ENCODE measurements at regions not wholly inside any gene's neighbourhood (a gene's known extent, or its start where the extent isn't known, plus 50 kb on each side); places are given as distances from the start of the nearest gene placed in this dataset.
"Not testable (repeated sequence)": the region's sequence is repeated elsewhere in the genome, so short reads cannot be mapped to it uniquely, and the experiment has no call there.

GRCh38 chr4:27360790-27361267, 500.2 kb downstream of the STIM2 start:
- DNase-seq: no peak

DNA sequence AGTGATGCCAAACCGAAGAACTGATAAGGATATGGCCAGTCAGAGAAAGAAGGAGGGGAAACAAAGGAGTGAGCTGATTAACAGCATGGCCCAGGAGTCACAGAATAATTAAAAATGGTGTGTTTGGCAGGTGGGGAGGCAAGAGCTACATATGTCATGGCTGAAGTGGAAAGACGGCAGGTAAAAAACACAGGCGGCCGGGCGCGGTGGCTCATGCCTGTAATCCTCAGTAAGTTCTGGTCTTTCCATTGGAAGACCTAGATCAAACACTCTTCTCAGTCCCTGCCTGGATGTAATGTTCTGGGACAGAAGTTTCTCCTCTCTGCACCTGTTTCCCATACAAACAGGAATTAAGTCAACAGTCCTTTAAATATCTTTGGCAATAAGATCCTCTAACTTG, 503.9 kb downstream of the STIM2 start:
- no peak for DNase-seq

DNA sequence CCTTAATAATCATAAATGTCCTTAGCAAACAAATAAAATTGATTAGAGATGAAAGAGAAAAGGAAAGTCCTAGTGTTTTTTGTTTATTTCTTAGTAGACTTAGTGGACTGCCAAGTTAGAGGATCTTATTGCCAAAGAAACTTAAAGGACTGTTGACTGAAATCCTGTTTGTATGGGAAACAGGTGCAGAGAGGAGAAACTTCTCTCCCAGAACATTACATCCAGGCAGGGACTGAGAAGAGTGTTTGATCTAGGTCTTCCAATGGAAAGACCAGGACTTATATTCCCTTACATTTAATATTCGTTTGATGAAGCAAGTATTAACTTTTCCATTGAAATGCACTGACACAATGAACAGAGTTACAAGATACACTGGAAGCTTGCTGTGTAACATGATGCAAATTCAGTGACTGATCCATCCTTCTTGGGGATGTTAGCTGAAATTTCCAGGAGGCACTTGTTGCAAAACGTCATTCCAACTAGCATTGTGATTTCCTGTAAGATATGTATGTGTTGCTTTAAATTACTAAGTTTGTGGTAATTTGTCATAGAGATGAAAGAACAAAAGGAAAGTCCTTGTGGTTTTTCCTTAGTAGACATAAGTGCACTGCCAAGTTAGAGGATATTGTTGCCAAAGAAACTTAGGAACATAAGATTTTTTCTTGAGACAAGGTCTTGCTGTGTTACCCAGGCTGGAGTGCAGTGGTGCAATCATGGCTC, 505.6 kb downstream of the STIM2 start:
- DNase-seq: no peak

- no peak for DNase-seq
These were observed 508.1 kb downstream of the STIM2 start for GRCh38 chr4:27368781-27369180.

DNA sequence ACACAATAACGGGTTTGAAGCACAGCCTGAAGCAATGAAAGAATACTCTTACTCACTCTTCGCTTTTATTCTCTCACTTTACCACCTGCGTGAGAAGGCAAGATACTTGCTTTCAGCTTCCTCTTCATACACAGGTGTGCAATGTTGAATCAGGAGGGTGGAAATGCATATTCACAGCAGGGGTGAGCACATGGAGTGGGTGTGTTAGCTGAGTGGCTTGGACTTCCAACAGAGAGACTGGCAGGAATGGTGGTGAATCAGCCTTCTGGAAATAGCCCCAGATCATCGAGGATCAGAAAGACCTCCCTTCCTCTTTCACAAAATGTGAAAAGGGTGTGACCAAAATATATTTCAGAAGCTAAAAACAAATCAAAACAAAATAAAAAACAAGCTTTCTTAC, 521.2 kb downstream of the STIM2 start:
- DNase-seq: no peak

GRCh38 chr4:27387711-27388110, 527.1 kb downstream of the STIM2 start:
- DNase-seq: no peak

GRCh38 chr4:27397886-27398285, 537.2 kb downstream of the STIM2 start:
- DNase-seq: no peak

GRCh38 chr4:27398631-27399310, 538.1 kb downstream of the STIM2 start:
- no peak for DNase-seq

DNA sequence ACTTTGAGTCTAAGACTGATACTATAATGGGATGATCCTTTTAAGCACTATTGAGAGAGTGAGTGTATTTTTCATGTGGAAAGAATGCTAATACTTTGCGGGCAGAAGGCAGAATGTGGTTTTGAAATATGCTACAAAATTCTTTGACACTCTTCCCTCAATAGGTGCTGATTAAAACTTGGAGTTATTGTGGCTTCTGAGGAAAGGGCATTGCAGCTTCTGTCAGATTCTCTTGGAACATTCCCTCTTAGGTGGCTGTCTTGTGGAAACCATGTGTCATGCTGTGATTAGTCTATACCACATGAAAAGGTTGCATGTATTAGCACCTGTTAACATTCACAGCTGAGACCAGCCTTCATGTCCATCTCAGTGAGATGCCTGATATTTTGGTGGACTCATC, 547.0 kb downstream of the STIM2 start:
- no peak for DNase-seq

DNA sequence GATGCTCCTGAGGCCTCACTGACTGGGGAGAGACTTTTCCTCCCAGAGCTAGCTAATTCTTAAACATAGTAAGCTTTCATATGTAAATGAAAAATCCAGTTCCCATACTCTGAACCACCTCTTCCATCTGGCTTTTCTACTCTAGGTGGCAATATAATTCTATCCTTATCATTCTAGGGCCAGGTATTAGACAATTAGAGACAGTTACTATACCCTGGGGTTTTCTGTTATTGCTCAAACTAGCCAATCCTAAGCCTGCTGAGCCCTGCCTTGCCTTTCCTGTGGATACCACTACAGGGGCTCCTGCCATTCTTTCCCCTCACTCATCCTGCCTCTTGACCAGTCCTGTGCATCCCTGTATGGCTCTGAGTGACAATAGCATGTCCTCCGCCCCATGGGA, 552.0 kb downstream of the STIM2 start:
- no peak for DNase-seq

DNA sequence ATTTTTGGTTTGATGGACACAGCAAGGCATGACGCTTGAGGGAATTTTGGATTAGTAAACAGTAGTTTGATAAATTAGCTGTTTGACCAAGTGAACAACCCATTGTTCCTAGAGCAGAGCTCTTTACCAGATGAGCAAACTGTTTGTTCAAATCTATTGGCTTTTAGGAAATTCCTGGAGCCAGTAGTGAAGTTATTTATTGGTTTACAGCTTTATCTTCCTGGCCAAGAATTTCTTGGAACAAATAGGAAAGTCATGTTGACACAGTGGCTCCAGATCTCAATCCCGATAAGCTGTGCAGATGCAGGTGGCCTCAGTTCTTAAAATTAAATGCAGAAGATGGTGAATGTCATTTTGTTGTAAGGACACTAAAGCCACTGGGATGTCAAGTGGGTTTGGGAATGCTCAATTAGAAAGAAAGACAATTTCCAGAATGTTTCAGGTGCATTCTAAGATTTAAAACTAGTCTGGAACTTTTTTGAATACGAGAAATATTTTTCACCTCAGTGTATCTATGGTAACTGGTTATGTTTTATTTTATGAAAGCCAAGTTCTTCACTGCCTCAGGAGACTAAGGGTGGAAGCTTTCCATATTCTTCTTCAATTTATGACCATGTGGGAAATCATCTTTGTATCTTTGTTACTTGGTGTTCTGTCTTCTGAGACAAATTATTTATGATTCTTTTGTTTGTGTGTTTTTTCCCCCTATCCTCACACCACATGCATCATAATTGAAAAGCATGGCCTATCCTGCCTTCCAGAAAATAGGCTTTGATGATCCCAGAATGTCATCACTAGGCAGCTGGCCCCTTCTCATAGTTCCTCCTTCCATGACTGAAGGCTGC, 554.5 kb downstream of the STIM2 start:
- no peak for DNase-seq

DNA sequence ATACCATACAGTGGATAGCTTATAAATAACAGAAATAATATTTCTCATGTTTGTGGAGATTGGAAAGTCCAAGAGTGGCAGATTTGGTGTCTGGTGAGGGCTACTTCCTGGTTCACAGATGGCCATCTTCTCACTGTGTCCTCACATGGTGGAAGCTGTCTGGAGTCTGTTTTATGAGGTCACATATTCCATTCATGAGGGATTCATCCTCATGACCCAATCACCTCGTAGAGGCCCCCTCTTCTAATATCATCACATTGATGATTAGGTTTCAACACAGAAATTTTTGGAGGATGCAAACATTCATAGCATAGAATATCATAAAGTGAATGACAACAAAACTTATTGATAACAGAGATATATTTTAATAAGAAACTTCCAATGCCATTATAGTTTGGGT, 568.0 kb downstream of the STIM2 start:
- no peak for DNase-seq

DNA sequence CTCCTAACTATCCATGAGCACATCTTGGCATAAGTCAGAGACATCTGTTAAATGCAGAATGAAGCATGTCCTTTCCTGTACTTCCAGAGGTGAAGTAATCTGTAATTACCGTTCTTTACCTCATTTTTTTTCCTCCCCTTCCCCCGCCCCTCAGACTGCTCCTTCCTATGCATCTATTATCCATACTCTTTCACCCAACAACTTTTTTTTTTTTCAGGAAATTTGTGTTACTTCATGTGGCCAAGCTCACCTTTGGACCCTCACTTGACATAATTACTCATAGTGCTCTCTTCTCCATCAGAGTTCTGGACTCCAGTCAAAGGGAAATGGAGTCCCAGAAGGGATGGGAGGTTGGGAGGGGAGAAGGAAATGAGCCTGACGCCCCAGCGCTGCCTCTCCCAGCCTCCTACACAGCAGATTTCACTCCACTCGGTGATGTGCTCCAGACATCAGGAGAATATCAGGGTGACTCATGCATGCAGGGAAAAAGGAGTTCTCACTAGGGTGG, 568.8 kb downstream of the STIM2 start:
- DNase-seq: no peak

- DNase-seq: no peak
These were observed 581.5 kb downstream of the STIM2 start for GRCh38 chr4:27442146-27442545.

DNA sequence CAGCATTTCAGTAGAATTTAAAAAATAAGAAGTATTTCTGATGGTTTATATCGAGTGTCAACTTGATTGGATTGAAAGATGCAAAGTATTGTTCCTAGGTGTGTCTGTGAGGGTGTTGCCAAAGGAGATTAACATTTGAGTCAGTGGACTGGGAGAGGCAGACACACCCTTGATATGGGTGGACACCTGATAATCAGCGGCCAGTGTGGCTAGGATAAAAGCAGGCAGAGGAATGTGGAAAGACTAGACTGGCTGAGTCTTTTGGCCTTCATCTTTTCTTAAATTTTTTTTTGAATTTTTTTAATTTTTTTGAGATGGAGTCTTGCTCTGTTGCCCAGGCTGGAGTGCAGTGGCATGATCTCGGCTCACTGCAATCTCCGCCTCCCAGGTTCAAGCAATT, 582.0 kb downstream of the STIM2 start:
- DNase-seq: not testable (repeated sequence)

- no peak for DNase-seq
These were observed 603.2 kb downstream of the STIM2 start for GRCh38 chr4:27463816-27464215.

DNA sequence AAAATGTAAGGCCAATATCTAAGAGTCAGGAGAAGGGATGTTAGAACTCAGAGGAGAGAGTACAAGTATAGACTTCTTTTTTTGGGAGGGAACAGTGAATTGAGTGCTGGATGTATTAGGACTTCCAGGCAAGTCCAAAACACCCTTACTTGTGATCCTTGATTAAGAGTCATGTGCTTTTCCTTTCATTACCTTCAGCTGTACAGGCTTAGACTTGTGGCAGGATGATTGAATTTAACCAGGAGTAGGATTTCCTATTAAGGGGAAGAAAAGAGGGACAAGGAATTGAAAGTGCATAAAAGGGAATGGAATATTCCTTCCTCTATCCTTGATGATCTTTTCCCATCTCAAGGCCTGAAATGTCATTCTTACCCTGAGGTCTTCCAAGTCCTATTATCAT, 606.7 kb downstream of the STIM2 start:
- no peak for DNase-seq

DNA sequence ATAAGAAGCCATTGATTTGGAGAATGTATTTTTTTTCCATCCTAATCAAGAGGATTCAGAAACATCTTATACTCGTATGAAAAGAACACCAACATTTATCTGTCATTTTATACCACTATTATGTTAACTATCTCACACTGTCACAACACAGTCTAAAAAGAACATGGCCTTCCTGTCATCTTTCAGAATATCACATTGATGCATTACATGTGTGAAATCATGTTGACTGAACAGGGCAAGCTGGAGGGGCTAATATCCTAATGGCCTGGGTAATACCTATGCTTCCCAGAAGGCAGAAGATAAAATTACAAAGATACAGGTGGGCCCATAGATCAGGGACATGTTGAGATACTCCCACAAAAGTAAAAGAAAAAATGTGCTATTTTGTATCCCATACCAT, 611.7 kb downstream of the STIM2 start:
- DNase-seq: no peak

GRCh38 chr4:27474691-27475090, 614.0 kb downstream of the STIM2 start:
- DNase-seq: no peak

- no peak for DNase-seq
These were observed 623.6 kb downstream of the STIM2 start for GRCh38 chr4:27484216-27484615.

- no peak for DNase-seq
These were observed 629.7 kb downstream of the STIM2 start for GRCh38 chr4:27490315-27490714.

DNA sequence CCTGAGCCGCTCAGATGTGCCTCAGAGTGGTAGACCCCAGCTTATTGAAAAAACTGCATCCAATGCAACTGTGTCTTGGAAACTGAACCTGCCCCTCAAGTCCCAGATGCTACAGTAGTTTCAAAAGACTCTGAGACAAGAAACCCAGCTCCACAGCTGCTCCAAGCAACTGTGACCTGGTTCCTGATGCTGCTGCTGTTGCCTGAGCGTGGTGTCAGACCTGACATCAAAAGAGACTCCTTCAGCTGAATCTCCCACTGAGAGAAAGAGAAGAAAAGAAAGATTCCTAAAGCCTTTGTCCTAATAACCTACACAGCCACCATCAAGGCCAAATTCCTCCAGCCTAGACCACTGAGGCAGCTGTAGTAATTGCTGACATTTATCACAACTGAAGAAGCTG, 630.1 kb downstream of the STIM2 start:
- DNase-seq: no peak

DNA sequence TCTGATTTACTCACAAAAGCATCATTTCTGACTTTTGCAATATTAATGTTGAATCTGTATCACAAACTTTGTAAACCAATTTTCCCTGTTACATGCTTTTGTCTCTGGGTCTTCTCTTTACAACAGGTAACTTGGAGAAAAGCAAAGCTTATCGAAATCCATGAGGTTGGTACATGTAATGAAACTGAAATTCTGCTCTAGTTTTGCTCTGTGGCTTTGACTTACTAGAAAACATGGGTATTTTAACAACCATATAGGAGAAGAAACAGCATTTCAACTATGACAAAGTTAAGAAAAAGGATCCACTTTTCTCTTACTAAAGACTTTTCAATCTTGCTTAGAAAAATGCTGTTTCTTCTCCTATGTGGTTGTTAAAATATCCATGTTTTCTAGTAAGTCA, 645.8 kb downstream of the STIM2 start:
- no peak for DNase-seq

Measured in left kidney (tissue), 1 donor.